SK-N-SH (cell line): ENCODE measurements at regions not wholly inside any gene's neighbourhood (a gene's known extent, or its start where the extent isn't known, plus 50 kb on each side); places are given as distances from the start of the nearest gene placed in this dataset.

Experiments used
- CTCF ChIA-PET: fragments of 300-600, 350-600 bp; formaldehyde crosslinking; extraction: SDS; loops from one replicate; lab custom pipeline; 2021; lab: Yijun Ruan, JAX
- POLR2A ChIA-PET: fragments of 350-600 bp; sonication (Branson Sonifier 250); formaldehyde crosslinking; extraction: SDS; loops from one replicate; lab custom pipeline; 2020; ENCODE audit warnings: antibody characterized with exemption, inconsistent platforms; lab: Yijun Ruan, JAX
- DNase-seq: peaks from one replicate; pipeline ENCODE4 v3.0.0; 2012
- H2AFZ ChIP-seq: fragments of 200-600 bp; sonication (generic); 2 replicates; pipeline ENCODE4 v1.8.1; 2016; ENCODE audit warnings: antibody characterized with exemption, mild to moderate bottlenecking, low read depth
- H3F3A ChIP-seq: fragments of 200-600 bp; sonication (generic); replicated peaks from 2 replicates; pipeline ENCODE3; 2016; ENCODE audit warnings: antibody characterized with exemption, mild to moderate bottlenecking; ENCODE audit not compliant: insufficient read depth
- H3K27ac ChIP-seq, 2 experiments: fragments of 200-500 bp in 1 of 2; fragments of 200-600 bp in 1 of 2; sonication (Bioruptor generic) in 1 of 2; sonication (generic), shearing (Covaris generic) in 1 of 2; 2 replicates each; pipeline versions ENCODE4 v1.5.1 to v1.6.1; 2014 to 2016; ENCODE audit warnings: low read depth in 2 of 2, inconsistent platforms in 1 of 2, low read length in 1 of 2, mild to moderate bottlenecking in 1 of 2, mixed read lengths in 1 of 2
- H3K27me3 ChIP-seq: fragments of 200-600 bp; sonication (generic), shearing (Covaris generic); 2 replicates; pipeline ENCODE4 v1.6.1; 2016; ENCODE audit warnings: mixed run types; ENCODE audit not compliant: insufficient read depth
- H3K36me3 ChIP-seq, 2 experiments: fragments of 200-500 bp in 1 of 2; fragments of 200-600 bp in 1 of 2; sonication (Bioruptor generic) in 1 of 2; sonication (generic) in 1 of 2; replicated peaks in 1 of 2; 2 replicates each; pipeline versions ENCODE3 to v1.5.1; 2014 to 2016; ENCODE audit warnings: low read length in 1 of 2, mild to moderate bottlenecking in 1 of 2; ENCODE audit not compliant: insufficient read depth in 2 of 2, control insufficient read depth in 1 of 2
- H3K4me1 ChIP-seq, 2 experiments: fragments of 200-500 bp in 1 of 2; fragments of 200-600 bp in 1 of 2; sonication (Bioruptor generic) in 1 of 2; sonication (generic), shearing (Covaris generic) in 1 of 2; 2 replicates each; pipeline versions ENCODE4 v1.5.1 to v1.6.1; 2014 to 2016; ENCODE audit warnings: low read depth in 1 of 2, low read length in 1 of 2, mixed run types in 1 of 2; ENCODE audit not compliant: insufficient read depth in 2 of 2, control insufficient read depth in 1 of 2
- H3K4me2 ChIP-seq: fragments of 200-600 bp; sonication (generic), shearing (Covaris generic); 2 replicates; pipeline ENCODE4 v1.6.1; 2017; ENCODE audit warnings: mixed run types
- H3K4me3 ChIP-seq, 2 experiments: fragments of 200-500 bp in 1 of 2; fragments of 200-600 bp in 1 of 2; sonication (Bioruptor generic) in 1 of 2; sonication (generic), shearing (Covaris generic) in 1 of 2; 2 replicates each; pipeline versions ENCODE4 v1.5.1 to v1.8.1; 2014 to 2016; ENCODE audit warnings: low read depth in 2 of 2, inconsistent platforms in 1 of 2, low read length in 1 of 2, mild to moderate bottlenecking in 1 of 2, mixed read lengths in 1 of 2, moderate library complexity in 1 of 2
- H3K79me2 ChIP-seq: fragments of 200-600 bp; sonication (generic); 2 replicates; pipeline ENCODE4 v1.8.1; 2017; ENCODE audit warnings: mild to moderate bottlenecking; ENCODE audit not compliant: insufficient read depth
- H3K9ac ChIP-seq: fragments of 200-600 bp; sonication (generic); 2 replicates; pipeline ENCODE4 v1.6.1; 2017; ENCODE audit warnings: mixed run types
- H3K9me2 ChIP-seq: fragments of 200-600 bp; sonication (generic); 2 replicates; pipeline ENCODE4 v1.6.1; 2017; ENCODE audit warnings: mixed run types
- H3K9me3 ChIP-seq: fragments of 200-600 bp; sonication (generic); 2 replicates; pipeline ENCODE4 v1.6.1; 2017; ENCODE audit warnings: mixed run types, mild to moderate bottlenecking, moderate library complexity
- H4K20me1 ChIP-seq: fragments of 200-600 bp; sonication (generic); 2 replicates; pipeline ENCODE4 v1.6.1; 2017; ENCODE audit warnings: mild to moderate bottlenecking, mixed run types; ENCODE audit not compliant: insufficient read depth
- CHD2 ChIP-seq: fragments of 150-350 bp; IDR thresholded peaks from 2 replicates; pipeline ENCODE4 v1.6.1; 2018; ENCODE audit warnings: low read length; ENCODE audit not compliant: partially characterized antibody
- ELF1 ChIP-seq: IDR thresholded peaks from 2 replicates; pipeline ENCODE4 v1.4.0; 2012
- EP300 ChIP-seq, 2 experiments: IDR thresholded peaks; 2 replicates each; pipeline versions ENCODE4 v1.4.0 to v1.6.1; 2012; ENCODE audit warnings: borderline replicate concordance in 1 of 2, low read depth in 1 of 2, low read length in 1 of 2
- EZH2phosphoT487 ChIP-seq: fragments of 200-600 bp; sonication (generic); IDR thresholded peaks from 2 replicates; pipeline ENCODE4 v1.6.1; 2017; ENCODE audit warnings: low read depth, mixed run types, mild to moderate bottlenecking, antibody characterized with exemption, moderate library complexity, borderline replicate concordance
- FOXJ3 ChIP-seq: sonication (generic); formaldehyde crosslinking; IDR thresholded peaks from 2 replicates; pipeline ENCODE4 v1.5.1; 2020; ENCODE audit warnings: mild to moderate bottlenecking, missing genetic modification reagents
- FOXM1 ChIP-seq: IDR thresholded peaks from 2 replicates; pipeline ENCODE4 v1.4.0; 2012; ENCODE audit warnings: low read depth, mild to moderate bottlenecking
- GABPA ChIP-seq: IDR thresholded peaks from 2 replicates; pipeline ENCODE4 v1.4.0; 2012; ENCODE audit warnings: low read depth, mild to moderate bottlenecking
- JUND ChIP-seq: IDR thresholded peaks from 2 replicates; pipeline ENCODE4 v1.4.0; 2012
- MAX ChIP-seq: IDR thresholded peaks from 2 replicates; pipeline ENCODE4 v1.4.0; 2012; ENCODE audit warnings: low read depth
- MXI1 ChIP-seq: IDR thresholded peaks from 2 replicates; pipeline ENCODE4 v1.6.1; 2012; ENCODE audit warnings: mild to moderate bottlenecking, low read depth, low read length, improper control_type of control experiment
- NFIC ChIP-seq: IDR thresholded peaks from 2 replicates; pipeline ENCODE4 v1.4.0; 2012; ENCODE audit warnings: borderline replicate concordance
- PBX3 ChIP-seq: IDR thresholded peaks from 2 replicates; pipeline ENCODE4; 2012
- POLR2AphosphoS5 ChIP-seq: IDR thresholded peaks from 2 replicates; pipeline ENCODE4 v1.6.1; 2012; ENCODE audit warnings: low read depth, low read length
- RCOR1 ChIP-seq: fragments of 150-350 bp; IDR thresholded peaks from 2 replicates; pipeline ENCODE4 v1.6.1; 2017; ENCODE audit warnings: antibody characterized with exemption, low read length
- RFX5 ChIP-seq: IDR thresholded peaks from 2 replicates; pipeline ENCODE4 v1.6.1; 2012; ENCODE audit warnings: mild to moderate bottlenecking, improper control_type of control experiment, low read length
- SMC3 ChIP-seq: IDR thresholded peaks from 2 replicates; pipeline ENCODE4 v1.6.1; 2012; ENCODE audit warnings: low read depth, low read length, improper control_type of control experiment
- TAF1 ChIP-seq: IDR thresholded peaks from 2 replicates; pipeline ENCODE4 v1.6.1; 2012; ENCODE audit warnings: low read depth, mild to moderate bottlenecking, low read length, moderate library complexity, borderline replicate concordance
- TCF12 ChIP-seq: IDR thresholded peaks from 2 replicates; pipeline ENCODE4 v1.4.0; 2012
- TEAD4 ChIP-seq: IDR thresholded peaks from 2 replicates; pipeline ENCODE4 v1.4.0; 2012; ENCODE audit warnings: mild to moderate bottlenecking, borderline replicate concordance; ENCODE audit not compliant: insufficient read depth
- USF1 ChIP-seq: IDR thresholded peaks from 2 replicates; pipeline ENCODE4 v1.4.0; 2012; ENCODE audit warnings: low read depth, borderline replicate concordance
- USF2 ChIP-seq: fragments of 150-350 bp; IDR thresholded peaks from 2 replicates; pipeline ENCODE4 v1.6.1; 2017; ENCODE audit warnings: antibody characterized with exemption, low read length, low read depth, borderline replicate concordance
- YY1 ChIP-seq: IDR thresholded peaks from 2 replicates; pipeline ENCODE4 v1.4.0; 2012; ENCODE audit warnings: low read depth, mild to moderate bottlenecking
- WGBS: methylation state at CpG from one replicate; pipeline ENCODE4 v1.1.6; 2017; ENCODE audit warnings: low lambda C conversion rate; 5-methylcytosine and 5-hydroxymethylcytosine counted together

GRCh38 chr3:6747017-6747416 lies 113.9 kb upstream of the GRM7 start:
- Histone ChIP-seq H3K36me3 (no peaks in the 10 kb centered on the region), H3K4me2 (no peak overlapping the region), H3K79me2 (no peaks in the 10 kb centered on the region), H3K27ac (no peak overlapping the region), H2AFZ (no peak overlapping the region), H3K9me3 (no peaks in the 10 kb centered on the region), H3K27me3 (no peaks in the 10 kb centered on the region), H4K20me1 (no peaks in the 10 kb centered on the region), H3K4me1 (no peaks in the 10 kb centered on the region), H3K4me3 (no peak overlapping the region), H3F3A (no peaks in the 10 kb centered on the region), H3K9me2 (no peaks in the 10 kb centered on the region), H3K9ac (no peak overlapping the region)
- ChIA-PET CTCF (no interaction called here), POLR2A (no interaction called here)
- 26% methylated on average over 4 of the region's 4 CpGs for WGBS
- TF ChIP-seq CHD2 (no peak), NFIC (no peak), FOXM1 (no peak), MAX (no peak), TAF1 (no peak), FOXJ3 (CRISPR knock-in tag) (no peak), ELF1 (no peak), JUND (no peak), USF1 (no peak), YY1 (no peak), GABPA (no peak)
- TF ChIP-seq, all 33 proteins: peak for 0
- DNase-seq: no peak

- no peak overlapping the region for H3K4me2 ChIP-seq
Measured at GRCh38 chr3:6750782-6751181, 110.1 kb upstream of the GRM7 start.

GRCh38 chr3:6753536-6753935 lies 107.4 kb upstream of the GRM7 start:
- no peak for DNase-seq
- POLR2A ChIA-PET: no interaction called here
- Histone ChIP-seq H3K79me2 (no peaks in the 10 kb centered on the region), H4K20me1 (no peaks in the 10 kb centered on the region), H3K4me3 (no peak overlapping the region), H3F3A (no peaks in the 10 kb centered on the region), H3K27me3 (no peaks in the 10 kb centered on the region), H3K9me3 (no peaks in the 10 kb centered on the region), H3K9ac (no peak overlapping the region), H2AFZ (no peak overlapping the region), H3K36me3 (no peaks in the 10 kb centered on the region), H3K27ac (no peak overlapping the region), H3K4me2 (no peak overlapping the region), H3K4me1 (no peaks in the 10 kb centered on the region), H3K9me2 (no peaks in the 10 kb centered on the region)
- CTCF ChIA-PET: interaction anchor here (0.7 kb wide), 1 partner anchor 21 kb away, joined by 3 read pairs; no protein-coding TSS in a partner anchor
- 7% methylated on average over 2 of the region's 2 CpGs for WGBS
- TF ChIP-seq RCOR1 (no peak), MXI1 (no peak), MAX (no peak), TCF12 (no peak), SMC3 (no peak), EZH2phosphoT487 (no peak), EP300 (IDR thresholded peaks at IDR 0.05; ENCODE audit: borderline replicate concordance in 1 of 2, low read depth in 1 of 2, low read length in 1 of 2) (no peak), USF2 (no peak), PBX3 (no peak), POLR2AphosphoS5 (no peak), FOXJ3 (CRISPR knock-in tag) (no peak), TEAD4 (no peak)

More at GRCh38 chr3:6750782-6751181, 110.1 kb upstream of the GRM7 start:
- CTCF ChIA-PET: no interaction called here
- no peak for TF ChIP-seq RFX5
- no peak for TF ChIP-seq EP300 (IDR thresholded peaks at IDR 0.05; ENCODE audit: borderline replicate concordance in 1 of 2, low read depth in 1 of 2, low read length in 1 of 2)
- no peaks in the 10 kb centered on the region for H3F3A ChIP-seq
- no peaks in the 10 kb centered on the region for H3K79me2 ChIP-seq
- H4K20me1 ChIP-seq: no peaks in the 10 kb centered on the region
- no peak overlapping the region for H3K9ac ChIP-seq
- no peak for DNase-seq
- H3K9me2 ChIP-seq: no peaks in the 10 kb centered on the region
- H3K9me3 ChIP-seq: no peaks in the 10 kb centered on the region
- H3K4me3 ChIP-seq: no peak overlapping the region
- H2AFZ ChIP-seq: no peak overlapping the region
- POLR2A ChIA-PET: no interaction called here
- H3K36me3 ChIP-seq: no peaks in the 10 kb centered on the region
- H3K27ac ChIP-seq: no peak overlapping the region
- no peaks in the 10 kb centered on the region for H3K4me1 ChIP-seq
- no peaks in the 10 kb centered on the region for H3K27me3 ChIP-seq
